Memory B cell (primary cell): ENCODE measurements at regions not wholly inside any gene's neighbourhood (a gene's known extent, or its start where the extent isn't known, plus 50 kb on each side); places are given as distances from the start of the nearest gene placed in this dataset.

Experiments used
- ATAC-seq: fragments of 150-1000 bp; cut with Tn5 transposase; 2 replicates; pipeline ENCODE4 v1.10.0; 2021; ENCODE audit warnings: low read depth, mild to moderate bottlenecking, moderate library complexity
- DNase-seq, 2 donors: peaks; one replicate each; pipeline ENCODE4 v3.0.0; 2022; ENCODE audit warnings: low spot score in 2 of 2
- H3K27ac Mint-ChIP-seq: one replicate; pipeline ENCODE4 v1.8.0; 2022; ENCODE audit warnings: mild to moderate bottlenecking, moderate library complexity, mixed read lengths
- H3K27me3 Mint-ChIP-seq: one replicate; pipeline ENCODE4 v1.8.0; 2022; ENCODE audit warnings: mixed read lengths
- H3K36me3 Mint-ChIP-seq: one replicate; pipeline ENCODE4 v1.8.0; 2022; ENCODE audit warnings: mild to moderate bottlenecking, mixed read lengths
- H3K4me1 Mint-ChIP-seq: one replicate; pipeline ENCODE4 v1.8.0; 2022; ENCODE audit warnings: mixed read lengths
- H3K4me3 Mint-ChIP-seq: one replicate; pipeline ENCODE4 v1.8.0; 2022; ENCODE audit warnings: mild to moderate bottlenecking, moderate library complexity, mixed read lengths
- H3K9me3 Mint-ChIP-seq: one replicate; pipeline ENCODE4 v1.8.0; 2022; ENCODE audit warnings: mixed read lengths

DNA sequence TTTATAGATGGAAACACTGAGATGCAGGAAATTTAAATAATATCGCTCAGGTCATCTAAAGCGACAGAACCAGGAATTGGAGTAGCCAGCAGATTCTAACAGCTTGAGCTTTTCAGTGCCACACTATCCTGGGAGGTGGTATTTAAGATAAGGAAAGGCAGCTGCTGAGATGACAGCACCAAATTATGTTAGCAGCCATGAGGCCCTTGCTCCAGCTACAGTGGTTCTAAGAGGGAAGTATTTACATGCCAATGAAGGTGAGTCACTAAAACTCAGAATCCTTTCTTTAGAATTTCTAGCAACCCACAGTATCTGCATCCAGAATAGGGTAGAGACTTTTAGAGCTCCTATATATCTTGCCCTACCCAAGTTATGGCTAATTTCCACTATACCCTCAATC is 127.0 kb upstream of the VLDLR start:
- ATAC-seq = no peak
- Mint-ChIP-seq H3K9me3 (no peaks in the 10 kb centered on the region), H3K27ac (no peak overlapping the region), H3K36me3 (no peaks in the 10 kb centered on the region), H3K4me3 (no peak overlapping the region), H3K27me3 (no peaks in the 10 kb centered on the region), H3K4me1 (no peaks in the 10 kb centered on the region)
- DNase-seq = no peak

DNA sequence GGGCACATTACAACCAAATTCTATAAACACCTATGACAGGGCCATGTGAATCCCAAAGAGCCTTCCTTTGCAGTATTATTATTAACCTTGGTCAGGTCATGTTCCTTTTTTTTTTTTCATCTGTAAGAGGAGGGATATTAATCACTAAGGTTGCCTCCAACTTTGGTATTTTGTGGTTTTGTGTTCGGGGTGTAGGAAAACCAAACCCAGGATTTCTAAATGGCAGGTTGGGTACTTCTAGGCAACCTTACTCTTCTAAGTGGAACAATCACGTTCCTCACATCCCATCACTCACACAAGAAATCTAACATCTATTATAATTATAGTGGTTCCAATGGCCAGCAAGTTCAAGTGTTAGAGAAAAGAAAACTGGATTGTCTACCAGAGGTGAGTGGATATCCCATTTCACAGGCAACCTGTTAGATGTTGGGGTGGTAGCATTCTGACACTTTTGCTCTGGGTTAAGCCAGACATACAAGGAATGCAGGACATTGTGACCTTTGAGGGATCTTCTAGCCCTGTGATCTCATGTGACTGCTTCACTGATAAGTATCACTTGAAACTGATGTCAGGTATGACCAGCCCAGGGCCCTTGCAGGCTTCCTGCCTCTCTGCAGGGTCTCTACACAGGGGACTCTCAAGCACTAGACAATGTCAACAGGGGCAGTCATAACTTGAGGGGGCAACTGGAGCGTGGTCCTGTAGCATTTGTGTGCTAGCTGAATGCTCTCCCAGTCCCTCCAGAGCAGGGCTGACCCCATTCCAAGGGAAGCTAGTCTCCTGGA is 126.2 kb upstream of the VLDLR start:
- Mint-ChIP-seq H3K9me3 (no peaks in the 10 kb centered on the region), H3K4me1 (no peaks in the 10 kb centered on the region), H3K4me3 (no peak overlapping the region), H3K27me3 (no peaks in the 10 kb centered on the region), H3K27ac (no peak overlapping the region), H3K36me3 (no peaks in the 10 kb centered on the region)
- ATAC-seq (no peak), DNase-seq (no peak)

DNA sequence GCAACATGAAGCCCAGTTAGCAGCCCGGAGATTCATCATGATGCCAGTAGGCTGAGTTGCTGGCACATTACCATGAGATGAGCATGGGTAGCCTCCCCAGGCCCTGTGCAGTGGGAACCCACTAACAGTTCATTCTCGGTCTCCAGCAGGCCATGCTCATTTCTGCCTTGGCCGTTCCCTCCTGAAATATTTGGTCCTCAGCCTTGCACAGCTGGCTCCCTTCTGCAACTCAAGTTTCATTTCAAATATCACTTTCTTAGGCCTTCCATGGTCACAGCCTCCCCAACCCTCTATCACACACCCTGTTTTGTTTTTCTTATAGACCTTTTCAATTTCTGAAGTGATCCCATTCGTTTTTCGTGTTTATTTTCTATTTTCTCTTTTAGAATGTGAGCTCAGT is 125.4 kb upstream of the VLDLR start:
- Mint-ChIP-seq H3K4me1 (no peaks in the 10 kb centered on the region), H3K27ac (no peak overlapping the region), H3K9me3 (no peaks in the 10 kb centered on the region), H3K36me3 (no peaks in the 10 kb centered on the region), H3K4me3 (no peak overlapping the region), H3K27me3 (no peaks in the 10 kb centered on the region)
- no peak for DNase-seq
- no peak for ATAC-seq

DNA sequence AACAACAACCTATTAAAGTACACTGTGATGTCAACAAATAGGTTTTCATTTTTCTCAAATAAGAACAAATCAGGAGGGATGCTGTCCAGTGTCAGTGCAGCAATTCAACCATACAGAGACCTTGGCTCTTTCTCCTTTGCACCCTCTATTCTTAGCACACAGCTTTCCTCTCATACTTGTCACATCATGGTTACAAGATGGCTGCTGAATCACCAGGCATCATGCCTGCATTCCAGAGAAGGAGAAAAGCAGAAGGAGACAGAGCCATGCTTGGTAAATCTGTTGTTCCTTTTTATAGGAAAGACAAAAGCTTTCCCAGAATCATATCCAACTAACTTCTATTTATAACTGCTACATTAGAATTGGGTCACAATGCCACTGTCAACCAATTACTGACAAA is 124.7 kb upstream of the VLDLR start:
- H3K9me3 Mint-ChIP-seq = no peaks in the 10 kb centered on the region
- no peaks in the 10 kb centered on the region for H3K36me3 Mint-ChIP-seq
- H3K27me3 Mint-ChIP-seq = no peaks in the 10 kb centered on the region
- no peak overlapping the region for H3K4me3 Mint-ChIP-seq
- DNase-seq = no peak
- H3K4me1 Mint-ChIP-seq = no peaks in the 10 kb centered on the region
- no peak overlapping the region for H3K27ac Mint-ChIP-seq
- no peak for ATAC-seq

DNA sequence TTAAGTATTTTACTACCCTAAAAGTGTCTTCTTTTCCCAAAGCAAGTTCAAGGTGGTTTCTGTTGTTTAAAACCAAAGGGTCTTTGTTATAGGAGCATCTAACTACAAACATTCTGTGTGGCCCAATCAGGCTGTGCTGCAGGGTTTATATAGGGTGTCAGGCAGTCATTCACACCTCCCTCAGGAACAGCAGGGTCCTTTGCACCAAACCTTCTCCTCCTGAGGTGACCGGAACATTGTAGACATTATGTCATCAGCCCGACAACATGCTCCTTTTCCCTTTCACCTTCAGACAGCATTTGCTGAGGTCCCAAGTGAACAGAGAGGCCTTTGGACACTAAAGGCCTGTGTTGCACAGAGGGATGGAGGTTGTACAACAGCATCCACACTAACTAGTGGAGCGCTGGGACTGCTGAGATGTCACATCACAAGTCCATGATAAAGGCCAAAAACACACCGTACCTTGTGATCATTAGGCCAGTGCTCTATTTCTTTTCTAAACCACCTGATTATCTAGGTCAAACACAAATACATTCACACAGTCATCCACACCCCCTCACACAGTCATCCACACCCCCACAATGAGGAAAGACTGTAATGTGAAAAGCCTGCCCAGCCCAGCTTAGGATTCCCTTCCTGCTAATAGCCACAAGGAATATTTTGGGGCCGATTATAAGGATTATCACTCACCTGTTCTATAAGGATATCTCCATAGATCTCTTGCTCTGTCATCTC is 123.8 kb upstream of the VLDLR start:
- DNase-seq = no peak
- H3K9me3 Mint-ChIP-seq = no peaks in the 10 kb centered on the region
- H3K36me3 Mint-ChIP-seq = no peaks in the 10 kb centered on the region
- no peaks in the 10 kb centered on the region for H3K4me1 Mint-ChIP-seq
- H3K27ac Mint-ChIP-seq = no peak overlapping the region
- no peaks in the 10 kb centered on the region for H3K27me3 Mint-ChIP-seq
- no peak for ATAC-seq
- H3K4me3 Mint-ChIP-seq = no peak overlapping the region

DNA sequence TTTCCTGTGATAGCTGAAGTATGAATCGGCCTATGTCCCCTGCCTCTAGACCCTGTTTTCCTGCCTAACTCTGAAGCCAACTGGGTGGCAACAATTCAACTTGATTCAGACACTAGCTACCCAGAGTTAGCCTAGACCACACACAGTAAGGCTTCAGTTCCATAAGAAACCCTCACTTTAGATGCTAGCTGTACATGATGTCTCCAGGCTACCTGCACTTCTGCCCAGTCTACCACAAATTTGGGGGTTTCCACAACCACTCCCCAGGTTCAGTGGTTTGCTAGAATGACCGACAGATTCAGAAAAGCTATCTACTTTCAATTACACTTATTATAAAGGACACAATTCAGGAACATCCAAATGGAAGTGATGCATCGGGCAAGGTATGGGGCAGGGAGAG is 119.4 kb upstream of the VLDLR start:
- Mint-ChIP-seq H3K4me1 (no peaks in the 10 kb centered on the region), H3K9me3 (peaks cover 1% of the 10 kb centered on the region), H3K27me3 (peaks cover 2% of the 10 kb centered on the region), H3K27ac (no peak overlapping the region), H3K4me3 (no peak overlapping the region), H3K36me3 (no peaks in the 10 kb centered on the region)
- ATAC-seq = no peak
- DNase-seq = no peak

DNA sequence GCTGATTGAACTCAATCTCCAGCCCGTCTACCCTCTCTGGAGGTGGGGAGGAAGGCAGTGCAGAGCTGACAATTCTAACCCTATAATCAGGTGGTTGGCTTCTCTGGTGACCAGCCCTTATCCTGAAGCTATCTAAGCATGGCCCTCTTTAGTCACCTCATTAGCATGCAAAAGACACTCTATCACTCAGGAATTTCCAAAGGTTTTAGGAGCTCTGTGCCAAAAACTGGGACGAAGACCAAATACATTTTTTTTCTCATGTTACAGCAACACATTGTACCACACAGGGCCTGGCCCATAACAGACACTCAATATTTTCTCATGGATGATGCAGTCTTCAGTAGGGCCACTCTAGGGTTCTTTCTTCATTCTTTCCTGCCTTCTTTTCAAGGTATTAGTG is 118.8 kb upstream of the VLDLR start:
- ATAC-seq (no peak), DNase-seq (no peak)
- H3K36me3 Mint-ChIP-seq = no peaks in the 10 kb centered on the region
- no peaks in the 10 kb centered on the region for H3K4me1 Mint-ChIP-seq
- peaks cover 2% of the 10 kb centered on the region for H3K27me3 Mint-ChIP-seq
- H3K27ac Mint-ChIP-seq = no peak overlapping the region
- H3K9me3 Mint-ChIP-seq = peaks cover 1% of the 10 kb centered on the region
- no peak overlapping the region for H3K4me3 Mint-ChIP-seq

DNA sequence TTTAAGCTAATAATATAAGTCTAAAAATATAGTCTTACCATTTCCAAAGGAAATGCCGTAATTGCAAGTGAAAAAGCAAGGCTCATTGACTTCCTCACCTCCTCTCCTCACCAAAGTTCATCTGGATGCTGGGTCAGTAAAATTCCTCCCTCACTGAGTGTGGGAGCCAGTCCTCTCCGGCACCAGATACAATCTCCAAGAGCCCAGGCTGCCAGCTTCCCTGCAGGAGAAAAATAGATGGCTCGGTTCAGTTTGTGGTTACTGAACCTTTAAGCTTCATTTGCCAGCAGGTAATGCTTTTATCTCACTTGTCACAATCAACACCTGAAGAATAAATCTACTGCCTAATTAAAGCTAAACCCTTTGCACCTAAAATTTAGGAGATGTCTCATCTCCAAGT is 115.3 kb upstream of the VLDLR start:
- Mint-ChIP-seq H3K36me3 (no peaks in the 10 kb centered on the region), H3K9me3 (peaks cover 2% of the 10 kb centered on the region), H3K27ac (no peak overlapping the region), H3K4me3 (no peak overlapping the region), H3K4me1 (no peaks in the 10 kb centered on the region), H3K27me3 (peaks cover 2% of the 10 kb centered on the region)
- ATAC-seq (no peak), DNase-seq (no peak)

DNA sequence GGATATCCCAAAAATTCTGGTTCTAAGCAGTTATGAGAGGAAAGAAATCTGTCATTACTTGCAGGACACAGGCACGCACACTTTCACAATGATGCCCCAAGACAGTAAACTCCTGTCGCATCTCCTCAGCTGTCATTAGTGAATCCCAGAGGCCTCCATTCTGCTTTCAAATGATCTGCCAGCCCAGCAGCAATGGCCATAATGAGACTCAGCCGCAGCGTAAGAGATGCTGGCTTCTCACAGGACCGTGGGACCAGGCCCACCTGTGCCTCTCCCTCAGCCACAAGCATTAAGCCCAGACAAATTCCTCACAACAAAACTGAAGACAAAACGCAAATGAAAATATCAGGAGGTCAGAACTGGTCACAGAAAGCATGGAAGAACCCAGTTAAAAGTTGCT is 98.0 kb upstream of the VLDLR start:
- no peaks in the 10 kb centered on the region for H3K4me1 Mint-ChIP-seq
- ATAC-seq (no peak), DNase-seq (no peak)
- peaks cover 11% of the 10 kb centered on the region for H3K9me3 Mint-ChIP-seq
- H3K36me3 Mint-ChIP-seq = peaks cover 2% of the 10 kb centered on the region
- H3K4me3 Mint-ChIP-seq = no peak overlapping the region
- no peak overlapping the region for H3K27ac Mint-ChIP-seq
- peaks cover 6% of the 10 kb centered on the region for H3K27me3 Mint-ChIP-seq

DNA sequence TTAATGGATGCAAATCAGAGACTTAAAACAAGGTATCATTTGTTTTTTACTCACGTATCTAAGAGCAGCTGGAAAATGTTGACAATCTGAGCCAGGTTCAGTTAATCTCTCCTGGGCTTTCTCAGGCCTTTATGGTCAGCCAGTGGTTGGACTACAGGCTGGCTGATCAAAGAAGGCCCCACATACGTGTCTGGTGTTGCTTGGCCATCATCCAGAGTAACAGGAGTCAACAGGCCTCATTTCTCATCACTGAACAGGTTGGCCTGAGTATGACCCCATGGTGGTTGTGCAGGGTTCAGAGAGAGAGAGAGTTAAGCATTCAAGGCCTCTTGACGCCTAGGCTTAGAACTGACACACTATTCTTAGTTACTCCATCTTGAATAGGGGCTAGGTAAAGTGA is 97.0 kb upstream of the VLDLR start:
- Mint-ChIP-seq H3K9me3 (peaks cover 4% of the 10 kb centered on the region), H3K27ac (no peak overlapping the region), H3K4me3 (no peak overlapping the region), H3K4me1 (no peaks in the 10 kb centered on the region), H3K36me3 (no peaks in the 10 kb centered on the region), H3K27me3 (peaks cover 6% of the 10 kb centered on the region)
- DNase-seq (no peak), ATAC-seq (no peak)

DNA sequence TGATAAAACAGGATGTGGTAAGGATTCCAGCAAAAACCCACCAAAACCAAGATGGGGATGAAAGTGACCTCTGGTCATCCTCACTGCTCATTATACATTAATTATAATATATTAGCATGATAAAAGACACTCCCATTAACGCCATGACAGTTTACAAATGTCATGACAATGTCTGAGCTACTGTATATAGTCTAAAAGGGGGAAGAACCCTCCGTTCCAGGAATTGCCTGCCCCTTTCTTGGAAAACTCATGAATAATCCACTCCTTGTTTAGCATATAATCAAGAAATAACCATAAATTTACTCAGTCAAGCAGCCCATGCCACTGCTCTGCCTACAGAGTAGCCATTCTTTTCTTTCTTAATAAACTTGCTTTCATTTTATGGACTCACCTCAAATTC is 96.4 kb upstream of the VLDLR start:
- Mint-ChIP-seq H3K27ac (no peak overlapping the region), H3K27me3 (peaks cover 5% of the 10 kb centered on the region), H3K36me3 (no peaks in the 10 kb centered on the region), H3K4me3 (no peak overlapping the region), H3K9me3 (peaks cover 3% of the 10 kb centered on the region), H3K4me1 (no peaks in the 10 kb centered on the region)
- ATAC-seq (no peak), DNase-seq (no peak)

DNA sequence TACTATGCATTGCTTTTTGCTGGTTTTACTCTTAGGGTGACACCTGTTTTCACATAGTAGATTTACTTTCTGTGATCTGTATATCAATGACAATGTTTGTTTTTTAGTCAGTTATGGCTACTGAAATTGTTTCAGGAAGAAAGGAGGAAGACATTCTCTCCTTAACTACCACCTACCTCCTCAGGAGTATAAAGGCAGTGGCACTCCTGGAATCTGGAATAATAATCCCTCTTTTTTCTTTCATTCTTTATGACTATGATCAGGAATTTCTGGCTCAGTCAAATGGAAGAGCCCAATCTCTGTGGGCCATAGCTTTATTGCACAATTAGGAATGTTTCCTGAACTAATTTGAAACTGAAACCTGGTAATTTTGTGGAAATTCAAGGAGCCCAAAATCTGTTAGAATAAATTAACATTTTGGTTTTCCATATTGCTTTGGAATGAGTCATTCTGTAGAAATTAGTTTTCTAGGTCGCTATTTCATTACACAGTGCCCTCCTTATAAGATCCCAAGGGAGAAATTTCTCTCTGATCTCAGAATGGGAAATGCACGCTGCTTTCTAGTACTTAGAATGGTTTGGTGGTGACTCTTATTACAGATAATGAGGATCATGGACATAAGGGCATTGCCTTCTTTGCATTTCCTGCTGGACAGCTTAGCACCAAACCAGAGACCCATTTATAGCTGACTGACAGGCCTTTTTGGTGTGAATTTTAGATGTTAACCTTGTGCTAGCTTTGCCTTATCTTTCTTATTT is 95.3 kb upstream of the VLDLR start:
- H3K36me3 Mint-ChIP-seq = no peaks in the 10 kb centered on the region
- ATAC-seq (no peak), DNase-seq (no peak)
- peaks cover 3% of the 10 kb centered on the region for H3K9me3 Mint-ChIP-seq
- H3K27me3 Mint-ChIP-seq = peaks cover 4% of the 10 kb centered on the region
- no peak overlapping the region for H3K4me3 Mint-ChIP-seq
- no peak overlapping the region for H3K27ac Mint-ChIP-seq
- no peaks in the 10 kb centered on the region for H3K4me1 Mint-ChIP-seq

DNA sequence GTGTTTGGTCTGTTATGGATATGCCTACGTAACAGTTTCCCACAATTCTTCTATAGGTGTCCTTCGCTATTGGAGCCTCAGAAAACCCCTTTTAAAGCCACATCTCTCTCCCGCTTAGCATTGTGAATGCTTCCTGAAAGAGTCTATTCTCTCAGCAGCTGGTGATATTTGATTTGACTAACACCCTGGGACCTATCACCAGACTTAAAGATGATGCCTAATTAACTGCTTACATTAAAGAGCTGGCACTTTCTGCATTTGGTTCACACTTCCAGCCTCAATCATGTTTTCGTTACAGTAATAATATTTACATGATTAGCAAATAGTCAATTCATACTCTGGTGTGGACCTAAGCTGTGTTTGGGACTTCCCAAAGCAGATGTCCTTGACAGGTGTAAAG is 90.1 kb upstream of the VLDLR start:
- peaks cover 2% of the 10 kb centered on the region for H3K9me3 Mint-ChIP-seq
- DNase-seq (no peak), ATAC-seq (no peak)
- no peaks in the 10 kb centered on the region for H3K36me3 Mint-ChIP-seq
- H3K27me3 Mint-ChIP-seq = no peaks in the 10 kb centered on the region
- H3K27ac Mint-ChIP-seq = no peak overlapping the region
- no peaks in the 10 kb centered on the region for H3K4me1 Mint-ChIP-seq
- no peak overlapping the region for H3K4me3 Mint-ChIP-seq

DNA sequence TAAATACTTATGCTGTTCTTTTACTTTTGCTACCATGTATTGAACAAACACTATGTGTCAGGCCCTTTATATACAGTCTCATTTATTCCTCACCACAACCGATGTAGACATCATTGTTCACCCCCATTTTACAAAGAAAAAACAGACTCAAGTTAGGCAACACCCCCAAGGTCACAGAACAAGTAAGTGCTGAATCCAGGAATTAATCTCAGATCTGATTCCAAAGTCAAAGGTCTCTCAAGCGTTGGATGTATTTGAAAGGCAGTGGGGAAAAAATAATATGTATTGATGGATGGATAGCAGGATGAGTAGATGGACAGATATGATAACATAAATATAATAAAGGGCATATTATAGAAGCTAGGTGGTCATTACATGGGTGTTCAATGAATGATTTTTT is 85.1 kb upstream of the VLDLR start:
- ATAC-seq (no peak), DNase-seq (no peak)
- no peaks in the 10 kb centered on the region for H3K4me1 Mint-ChIP-seq
- no peaks in the 10 kb centered on the region for H3K36me3 Mint-ChIP-seq
- no peak overlapping the region for H3K27ac Mint-ChIP-seq
- H3K27me3 Mint-ChIP-seq = peaks cover 3% of the 10 kb centered on the region
- peaks cover 3% of the 10 kb centered on the region for H3K9me3 Mint-ChIP-seq
- no peak overlapping the region for H3K4me3 Mint-ChIP-seq
